Liver (tissue), 3 donors: ENCODE measurements at regions not wholly inside any gene's neighbourhood (a gene's known extent, or its start where the extent isn't known, plus 50 kb on each side); places are given as distances from the start of the nearest gene placed in this dataset.

Source experiments
- GABPA ChIP-seq, 2 donors: IDR thresholded peaks in 1 of 2; conservative IDR thresholded peaks in 1 of 2; 2 replicates each; pipeline ENCODE4 v1.6.1; 2016; ENCODE audit warnings: antibody characterized with exemption in 2 of 2, mild to moderate bottlenecking in 1 of 2, moderate library complexity in 1 of 2
- HNF4G ChIP-seq: IDR thresholded peaks from 2 replicates; pipeline ENCODE4 v1.6.1; 2016; ENCODE audit warnings: antibody characterized with exemption
- MAX ChIP-seq: IDR thresholded peaks from 2 replicates; pipeline ENCODE4 v1.6.1; 2016; ENCODE audit warnings: antibody characterized with exemption
- NR2F2 ChIP-seq: IDR thresholded peaks from 2 replicates; pipeline ENCODE4 v1.6.1; 2016; ENCODE audit warnings: antibody characterized with exemption
- RAD21 ChIP-seq, 2 donors: IDR thresholded peaks; 2 replicates each; pipeline ENCODE4 v1.6.1; 2016; ENCODE audit warnings: antibody characterized with exemption in 2 of 2, mild to moderate bottlenecking in 2 of 2
- REST ChIP-seq: IDR thresholded peaks from 2 replicates; pipeline ENCODE4 v1.6.1; 2016; ENCODE audit warnings: antibody characterized with exemption, mild to moderate bottlenecking
- RXRA ChIP-seq, 2 donors: IDR thresholded peaks; 2 replicates each; pipeline ENCODE4 v1.6.1; 2017 to 2018; ENCODE audit warnings: antibody characterized with exemption in 2 of 2, mild to moderate bottlenecking in 1 of 2
- SP1 ChIP-seq: IDR thresholded peaks from 2 replicates; pipeline ENCODE4 v1.6.1; 2018; ENCODE audit warnings: antibody characterized with exemption, mild to moderate bottlenecking
- TAF1 ChIP-seq: conservative IDR thresholded peaks from 2 replicates; pipeline ENCODE4 v1.6.1; 2016; ENCODE audit warnings: antibody characterized with exemption, mild to moderate bottlenecking
- YY1 ChIP-seq: IDR thresholded peaks from 2 replicates; pipeline ENCODE4 v1.6.1; 2016; ENCODE audit warnings: antibody characterized with exemption, mild to moderate bottlenecking
- TF ChIP-seq, protein P1 (sequence below): fragments of 150-350 bp; IDR thresholded peaks from 2 replicates; pipeline ENCODE4 v1.5.1; 2017; ENCODE audit warnings: improper control_type of control experiment, low read depth, low read length; ENCODE audit not compliant: missing input control
- TF ChIP-seq, protein P2 (sequence below): IDR thresholded peaks from 2 replicates; pipeline ENCODE4 v1.6.1; 2016; ENCODE audit warnings: antibody characterized with exemption
- TF ChIP-seq, protein P3 (sequence below): IDR thresholded peaks from 2 replicates; pipeline ENCODE4 v1.6.1; 2016; ENCODE audit warnings: antibody characterized with exemption
- donor health status: healthy.
- donor health status: healthy.

DNA sequence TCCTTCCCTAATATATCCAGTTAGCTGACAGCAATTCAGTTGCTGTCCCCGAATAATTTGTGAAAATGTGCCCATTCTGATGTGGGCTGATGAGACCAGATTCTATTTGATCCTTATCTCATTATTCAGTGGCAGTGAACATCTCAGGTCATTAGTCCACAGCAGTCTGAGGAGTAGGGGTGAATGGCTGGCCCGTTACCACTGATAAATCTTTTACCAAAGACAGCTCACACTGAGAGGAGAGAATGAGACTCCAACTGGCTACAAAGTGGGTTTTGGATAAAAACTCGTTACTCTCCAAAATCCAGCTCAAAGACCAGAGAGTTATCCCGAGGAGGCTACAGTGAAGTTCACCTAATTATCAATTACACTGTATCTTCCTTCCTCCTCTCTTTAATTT lies 189.7 kb downstream of the TUSC7 start:
- TF ChIP-seq, protein P1, sequence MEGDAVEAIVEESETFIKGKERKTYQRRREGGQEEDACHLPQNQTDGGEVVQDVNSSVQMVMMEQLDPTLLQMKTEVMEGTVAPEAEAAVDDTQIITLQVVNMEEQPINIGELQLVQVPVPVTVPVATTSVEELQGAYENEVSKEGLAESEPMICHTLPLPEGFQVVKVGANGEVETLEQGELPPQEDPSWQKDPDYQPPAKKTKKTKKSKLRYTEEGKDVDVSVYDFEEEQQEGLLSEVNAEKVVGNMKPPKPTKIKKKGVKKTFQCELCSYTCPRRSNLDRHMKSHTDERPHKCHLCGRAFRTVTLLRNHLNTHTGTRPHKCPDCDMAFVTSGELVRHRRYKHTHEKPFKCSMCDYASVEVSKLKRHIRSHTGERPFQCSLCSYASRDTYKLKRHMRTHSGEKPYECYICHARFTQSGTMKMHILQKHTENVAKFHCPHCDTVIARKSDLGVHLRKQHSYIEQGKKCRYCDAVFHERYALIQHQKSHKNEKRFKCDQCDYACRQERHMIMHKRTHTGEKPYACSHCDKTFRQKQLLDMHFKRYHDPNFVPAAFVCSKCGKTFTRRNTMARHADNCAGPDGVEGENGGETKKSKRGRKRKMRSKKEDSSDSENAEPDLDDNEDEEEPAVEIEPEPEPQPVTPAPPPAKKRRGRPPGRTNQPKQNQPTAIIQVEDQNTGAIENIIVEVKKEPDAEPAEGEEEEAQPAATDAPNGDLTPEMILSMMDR = no peak
- no peak for TF ChIP-seq MAX
- TF ChIP-seq TAF1 = no peak
- TF ChIP-seq REST = no peak
- no peak for TF ChIP-seq RAD21 (IDR thresholded peaks at IDR 0.05)
- TF ChIP-seq GABPA (IDR thresholded peaks at IDR 0.05 in 1 of 2, conservative IDR thresholded peaks at IDR 0.05 in 1 of 2) = no peak
- no peak for TF ChIP-seq RXRA (IDR thresholded peaks at IDR 0.05)
- TF ChIP-seq, protein P2, sequence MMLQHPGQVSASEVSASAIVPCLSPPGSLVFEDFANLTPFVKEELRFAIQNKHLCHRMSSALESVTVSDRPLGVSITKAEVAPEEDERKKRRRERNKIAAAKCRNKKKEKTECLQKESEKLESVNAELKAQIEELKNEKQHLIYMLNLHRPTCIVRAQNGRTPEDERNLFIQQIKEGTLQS = no peak
- no peak for TF ChIP-seq SP1
- TF ChIP-seq NR2F2 = no peak
- TF ChIP-seq HNF4G = no peak
- TF ChIP-seq, protein P3, sequence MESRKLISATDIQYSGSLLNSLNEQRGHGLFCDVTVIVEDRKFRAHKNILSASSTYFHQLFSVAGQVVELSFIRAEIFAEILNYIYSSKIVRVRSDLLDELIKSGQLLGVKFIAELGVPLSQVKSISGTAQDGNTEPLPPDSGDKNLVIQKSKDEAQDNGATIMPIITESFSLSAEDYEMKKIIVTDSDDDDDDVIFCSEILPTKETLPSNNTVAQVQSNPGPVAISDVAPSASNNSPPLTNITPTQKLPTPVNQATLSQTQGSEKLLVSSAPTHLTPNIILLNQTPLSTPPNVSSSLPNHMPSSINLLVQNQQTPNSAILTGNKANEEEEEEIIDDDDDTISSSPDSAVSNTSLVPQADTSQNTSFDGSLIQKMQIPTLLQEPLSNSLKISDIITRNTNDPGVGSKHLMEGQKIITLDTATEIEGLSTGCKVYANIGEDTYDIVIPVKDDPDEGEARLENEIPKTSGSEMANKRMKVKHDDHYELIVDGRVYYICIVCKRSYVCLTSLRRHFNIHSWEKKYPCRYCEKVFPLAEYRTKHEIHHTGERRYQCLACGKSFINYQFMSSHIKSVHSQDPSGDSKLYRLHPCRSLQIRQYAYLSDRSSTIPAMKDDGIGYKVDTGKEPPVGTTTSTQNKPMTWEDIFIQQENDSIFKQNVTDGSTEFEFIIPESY = no peak
- no peak for TF ChIP-seq YY1
